B cell (primary cell): ENCODE measurements at regions not wholly inside any gene's neighbourhood (a gene's known extent, or its start where the extent isn't known, plus 50 kb on each side); places are given as distances from the start of the nearest gene placed in this dataset.

ENCODE experiments used
- ATAC-seq: fragments of 200-7000 bp; cut with Tn5 transposase; one replicate; pipeline ENCODE4 v1.10.0; 2021; ENCODE audit warnings: low read depth, mild to moderate bottlenecking, moderate number of reproducible peaks, moderate library complexity
- CTCF ChIA-PET: fragments of 350-600 bp; sonication (Branson Sonifier 250); formaldehyde crosslinking; loops from one replicate; lab custom pipeline; 2021; ENCODE audit warnings: antibody characterized with exemption, inconsistent platforms; lab: Charles Lee
- POLR2A ChIA-PET: fragments of 350-600 bp; sonication (Branson Sonifier 250); formaldehyde crosslinking; loops from one replicate; lab custom pipeline; 2021; ENCODE audit warnings: antibody characterized with exemption; lab: Charles Lee
- DNase-seq: peaks from one replicate; pipeline ENCODE4 v3.0.0; 2013
- H2AFZ ChIP-seq: 2 replicates; pipeline ENCODE4 v1.6.1; 2012; ENCODE audit warnings: mild to moderate bottlenecking, low read depth, low read length; ENCODE audit not compliant: insufficient read depth, poor library complexity, severe bottlenecking
- H3K27ac ChIP-seq, 2 donors: 1 replicate in 1 of 2; 2 replicates in 1 of 2; pipeline ENCODE4 v1.5.1; 2012 to 2013; ENCODE audit warnings: low read length in 2 of 2, mild to moderate bottlenecking in 2 of 2, moderate library complexity in 1 of 2
- H3K27me3 ChIP-seq, 4 experiments: fragments of 200-600 bp in 1 of 4; sonication (generic) in 1 of 4; replicated peaks in 1 of 4; 1 replicate in 2 of 4; 2 replicates in 2 of 4; pipeline versions ENCODE4 v1.6.1 to v1.7.0; 2013 to 2016; ENCODE audit warnings: low read length in 3 of 4, mild to moderate bottlenecking in 2 of 4, mixed read lengths in 1 of 4, moderate library complexity in 1 of 4; ENCODE audit not compliant: insufficient read depth in 4 of 4, control insufficient read depth in 3 of 4; ENCODE audit errors: control extremely low read depth in 1 of 4
- H3K36me3 ChIP-seq, 2 experiments: replicated peaks in 1 of 2; 1 replicate in 1 of 2; 2 replicates in 1 of 2; pipeline versions ENCODE4 v1.6.1 to v1.7.1; 2013; ENCODE audit warnings: low read length in 1 of 2; ENCODE audit not compliant: insufficient read depth in 2 of 2, control insufficient read depth in 1 of 2; ENCODE audit errors: control extremely low read depth in 1 of 2, extremely low read depth in 1 of 2
- H3K4me1 ChIP-seq, 2 donors: fragments of 200-600 bp in 1 of 2; sonication (generic) in 1 of 2; 1 replicate in 1 of 2; 2 replicates in 1 of 2; pipeline versions ENCODE4 v1.5.1 to v1.6.1; 2013 to 2017; ENCODE audit warnings: low read length in 2 of 2; ENCODE audit not compliant: control insufficient read depth in 2 of 2, insufficient read depth in 2 of 2
- H3K4me2 ChIP-seq: replicated peaks from 2 replicates; pipeline ENCODE3; 2012; ENCODE audit warnings: mild to moderate bottlenecking, low read depth, low read length; ENCODE audit not compliant: poor library complexity, severe bottlenecking
- H3K4me3 ChIP-seq, 5 experiments: fragments of 200-600 bp in 1 of 5; sonication (generic) in 1 of 5; 1 replicate in 3 of 5; 2 replicates in 2 of 5; pipeline versions ENCODE4 v1.5.1 to v1.7.0; 2011 to 2016; ENCODE audit warnings: low read length in 4 of 5, mild to moderate bottlenecking in 4 of 5, low read depth in 2 of 5, control low read depth in 1 of 5, moderate library complexity in 1 of 5; ENCODE audit not compliant: insufficient read depth in 1 of 5; ENCODE audit errors: control extremely low read depth in 1 of 5, extremely low read depth in 1 of 5
- H3K79me2 ChIP-seq: fragments of 200-600 bp; sonication (generic); one replicate; pipeline ENCODE4 v1.6.0; 2016; ENCODE audit warnings: low read length; ENCODE audit not compliant: control insufficient read depth, insufficient read depth
- H3K9ac ChIP-seq: fragments of 200-600 bp; sonication (generic); 2 replicates; pipeline ENCODE4 v1.6.1; 2017; ENCODE audit warnings: mild to moderate bottlenecking, low read length, moderate library complexity
- H3K9me3 ChIP-seq, 3 donors: one replicate each; pipeline versions ENCODE4 v1.6.1 to v1.7.1; 2013; ENCODE audit warnings: low read length in 2 of 3; ENCODE audit not compliant: control insufficient read depth in 2 of 3, insufficient read depth in 1 of 3; ENCODE audit errors: control extremely low read depth in 1 of 3
- H4K20me1 ChIP-seq: 2 replicates; pipeline ENCODE4 v1.6.0; 2012; ENCODE audit warnings: mild to moderate bottlenecking, low read length; ENCODE audit not compliant: insufficient read depth, control insufficient read depth, poor library complexity, severe bottlenecking
- H3K27ac Mint-ChIP-seq: one replicate; pipeline ENCODE4 v1.8.0; 2021; ENCODE audit warnings: mixed read lengths
- H3K27me3 Mint-ChIP-seq: one replicate; pipeline ENCODE4 v1.8.0; 2021; ENCODE audit warnings: mixed read lengths
- H3K4me1 Mint-ChIP-seq: one replicate; pipeline ENCODE4 v1.8.0; 2021; ENCODE audit warnings: mixed read lengths
- H3K4me3 Mint-ChIP-seq: one replicate; pipeline ENCODE4 v1.8.0; 2021; ENCODE audit warnings: mixed read lengths
- H3K9me3 Mint-ChIP-seq: one replicate; pipeline ENCODE4 v1.8.0; 2022; ENCODE audit warnings: mixed read lengths; ENCODE audit not compliant: insufficient read depth
- CTCF ChIP-seq: fragments of 200-600 bp; IDR thresholded peaks from one replicate; pipeline ENCODE4 v1.8.0; 2022; ENCODE audit warnings: antibody characterized with exemption, mild to moderate bottlenecking
- EZH2 ChIP-seq: IDR thresholded peaks from 2 replicates; pipeline ENCODE4 v1.6.1; 2012; ENCODE audit warnings: borderline replicate concordance, low read depth, mild to moderate bottlenecking, moderate library complexity, low read length; ENCODE audit not compliant: insufficient read depth, poor library complexity, severe bottlenecking
- WGBS: methylation state at CpG from one replicate; pipeline ENCODE4 v1.1.5; 2013; ENCODE audit warnings: missing lambda C conversion rate; ENCODE audit not compliant: insufficient coverage; 5-methylcytosine and 5-hydroxymethylcytosine counted together
- intact Hi-C: fragments of 100-400 bp; cut with micrococcal nuclease; formaldehyde crosslinking; loops from one replicate; pipeline ENCODE4 v1.10.0; 2022

- no peak overlapping the region for H3K9ac ChIP-seq
- Mint-ChIP-seq H3K9me3 (peaks cover 6% of the 10 kb centered on the region), H3K4me1 (no peaks in the 10 kb centered on the region), H3K27me3 (peaks cover 4% of the 10 kb centered on the region), H3K27ac (no peak overlapping the region), H3K4me3 (no peak overlapping the region)
- ATAC-seq (no peak), DNase-seq (no peak)
- H3K4me1 ChIP-seq: no peaks in the 10 kb centered on the region
- POLR2A ChIA-PET: no interaction called here
- TF ChIP-seq EZH2 (no peak), CTCF (no peak)
- H3K79me2 ChIP-seq: no peaks in the 10 kb centered on the region
- no peak overlapping the region for H2AFZ ChIP-seq
- no peak overlapping the region for H3K27ac ChIP-seq
- intact Hi-C loops: no loop called here
- no peaks in the 10 kb centered on the region for H4K20me1 ChIP-seq
- peaks cover 0 to 3% (median 0%) of the 10 kb centered on the region in 3 donors for H3K9me3 ChIP-seq
- no peaks in the 10 kb centered on the region for H3K27me3 ChIP-seq
- no peak overlapping the region for H3K4me2 ChIP-seq
- H3K36me3 ChIP-seq: no peaks in the 10 kb centered on the region
- 17% methylated on average over 1 of the region's 1 CpG for WGBS
- CTCF ChIA-PET: no interaction called here
- H3K4me3 ChIP-seq: no peak overlapping the region
These were observed 376.1 kb upstream of the ERCC4 start for GRCh38 chr16:13543850-13544249.

GRCh38 chr16:13545271-13545670 lies 374.7 kb upstream of the ERCC4 start:
- no peak for TF ChIP-seq EZH2
- Histone ChIP-seq H3K27ac (no peak overlapping the region), H3K4me1 (no peaks in the 10 kb centered on the region), H3K79me2 (no peaks in the 10 kb centered on the region), H3K9me3 (peaks cover 0 to 3% (median 0%) of the 10 kb centered on the region in 3 donors), H3K4me2 (no peak overlapping the region), H3K4me3 (no peak overlapping the region), H3K36me3 (no peaks in the 10 kb centered on the region), H3K27me3 (no peaks in the 10 kb centered on the region), H2AFZ (no peak overlapping the region), H3K9ac (no peak overlapping the region), H4K20me1 (no peaks in the 10 kb centered on the region)
- ATAC-seq (no peak), DNase-seq (no peak)
- H3K27me3 Mint-ChIP-seq: peaks cover 4% of the 10 kb centered on the region
- 82% methylated on average over 1 of the region's 2 CpGs for WGBS
- H3K27ac Mint-ChIP-seq: no peak overlapping the region
- no peak overlapping the region for H3K4me3 Mint-ChIP-seq
- ChIA-PET POLR2A (no interaction called here), CTCF (no interaction called here)
- no peaks in the 10 kb centered on the region for H3K4me1 Mint-ChIP-seq
- intact Hi-C loops: no loop called here
- no peaks in the 10 kb centered on the region for H3K9me3 Mint-ChIP-seq
